Neural cell (in vitro differentiated cells): ENCODE measurements at regions not wholly inside any gene's neighbourhood (a gene's known extent, or its start where the extent isn't known, plus 50 kb on each side); places are given as distances from the start of the nearest gene placed in this dataset.

Experiments
- CTCF ChIP-seq: fragments of 450-650 bp; IDR thresholded peaks from 2 replicates; pipeline ENCODE4 v1.5.1; 2014; ENCODE audit warnings: antibody characterized with exemption, mild to moderate bottlenecking, moderate library complexity; ENCODE audit not compliant: poor library complexity, severe bottlenecking
- EP300 ChIP-seq: fragments of 450-650 bp; conservative IDR thresholded peaks from 2 replicates; pipeline ENCODE4 v1.6.1; 2014; ENCODE audit warnings: antibody characterized with exemption, mild to moderate bottlenecking, moderate library complexity; ENCODE audit not compliant: poor library complexity, severe bottlenecking
- EZH2 ChIP-seq: fragments of 200-600, 300-800 bp; shearing (Covaris generic), sonication (generic); IDR thresholded peaks from 2 replicates; pipeline ENCODE4 v1.6.1; 2014; ENCODE audit warnings: antibody characterized with exemption, low read length, borderline replicate concordance, mild to moderate bottlenecking; ENCODE audit not compliant: insufficient read depth, poor library complexity, severe bottlenecking
- POLR2AphosphoS5 ChIP-seq: IDR thresholded peaks from 2 replicates; pipeline ENCODE4 v1.6.1; 2012
- TAF1 ChIP-seq: IDR thresholded peaks from 2 replicates; pipeline ENCODE4 v1.6.1; 2012; ENCODE audit warnings: low read depth

DNA sequence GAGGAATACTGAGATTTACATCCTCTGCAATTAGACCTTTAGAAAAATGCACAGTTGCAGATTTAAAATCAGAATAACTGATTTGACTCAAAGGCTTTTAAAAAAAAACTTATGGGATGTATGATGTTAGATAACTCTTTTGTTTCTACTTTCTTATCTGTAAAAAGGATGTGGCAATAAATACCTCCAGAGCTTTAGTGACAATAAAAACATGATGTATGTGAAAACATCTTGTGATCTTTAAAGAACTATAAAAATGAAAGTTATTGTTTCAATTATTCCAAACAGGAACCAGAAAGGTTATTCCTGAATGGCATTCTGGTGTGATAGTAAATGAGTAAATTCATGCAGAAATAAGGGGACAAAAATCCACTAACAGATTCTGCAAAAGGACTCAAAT is 2712.2 kb upstream of the PCDH20 start:
- no peak for TF ChIP-seq POLR2AphosphoS5
- no peak for TF ChIP-seq CTCF
- no peak for TF ChIP-seq EP300
- no peak for TF ChIP-seq EZH2
- TF ChIP-seq TAF1 = no peak
